Common myeloid progenitor, CD34-positive (primary cell): ENCODE measurements at regions not wholly inside any gene's neighbourhood (a gene's known extent, or its start where the extent isn't known, plus 50 kb on each side); places are given as distances from the start of the nearest gene placed in this dataset.

ENCODE experiments used
- CTCF ChIA-PET: fragments of 350-600 bp; sonication (Branson Sonifier 250); formaldehyde crosslinking; loops from one replicate; lab custom pipeline; 2021; ENCODE audit warnings: antibody characterized with exemption; lab: Charles Lee
- POLR2A ChIA-PET: fragments of 350-600 bp; sonication (Branson Sonifier 250); formaldehyde crosslinking; loops from one replicate; lab custom pipeline; 2021; ENCODE audit warnings: antibody characterized with exemption; lab: Charles Lee
- DNase-seq, 3 donors: peaks; one replicate each; pipeline versions ENCODE4 v3.0.0 to v3.0.0-alpha.2; 2013
- H3K27ac ChIP-seq, 2 experiments: 1 replicate in 1 of 2; 2 replicates in 1 of 2; pipeline ENCODE4 v1.7.0; 2013; ENCODE audit warnings: inconsistent platforms in 2 of 2, low read length in 2 of 2, mild to moderate bottlenecking in 2 of 2, low read depth in 1 of 2, moderate library complexity in 1 of 2; ENCODE audit not compliant: severe bottlenecking in 2 of 2, insufficient read depth in 1 of 2, poor library complexity in 1 of 2
- H3K27me3 ChIP-seq, 5 experiments: replicated peaks in 2 of 5; 1 replicate in 3 of 5; 2 replicates in 2 of 5; pipeline versions ENCODE4 v1.6.1 to v1.7.0; 2013; ENCODE audit warnings: low read length in 4 of 5, mild to moderate bottlenecking in 2 of 5, moderate library complexity in 2 of 5, inconsistent platforms in 1 of 5; ENCODE audit not compliant: insufficient read depth in 5 of 5, control insufficient read depth in 4 of 5
- H3K36me3 ChIP-seq, 4 experiments: 1 replicate in 2 of 4; 2 replicates in 2 of 4; pipeline versions ENCODE4 v1.6.1 to v1.7.0; 2013; ENCODE audit warnings: low read length in 3 of 4, control low read depth in 1 of 4, mild to moderate bottlenecking in 1 of 4; ENCODE audit not compliant: control insufficient read depth in 4 of 4, insufficient read depth in 4 of 4
- H3K4me1 ChIP-seq, 4 experiments: 1 replicate in 3 of 4; 2 replicates in 1 of 4; pipeline versions ENCODE4 v1.6.1 to v1.7.1; 2013; ENCODE audit warnings: low read length in 3 of 4, mild to moderate bottlenecking in 3 of 4, control low read depth in 1 of 4, inconsistent platforms in 1 of 4, moderate library complexity in 1 of 4; ENCODE audit not compliant: control insufficient read depth in 4 of 4, insufficient read depth in 4 of 4; ENCODE audit errors: control extremely low read depth in 1 of 4
- H3K4me3 ChIP-seq, 7 experiments: 1 replicate in 4 of 7; 2 replicates in 3 of 7; pipeline versions ENCODE4 v1.5.1 to v1.7.0; 2013; ENCODE audit warnings: mild to moderate bottlenecking in 7 of 7, low read length in 6 of 7, moderate library complexity in 6 of 7, inconsistent platforms in 2 of 7, low read depth in 2 of 7, control low read depth in 1 of 7; ENCODE audit not compliant: insufficient read depth in 4 of 7, control insufficient read depth in 1 of 7; ENCODE audit errors: extremely low read depth in 1 of 7
- H3K9me3 ChIP-seq, 5 experiments: 1 replicate in 4 of 5; 2 replicates in 1 of 5; pipeline versions ENCODE4 v1.6.1 to v1.7.1; 2013; ENCODE audit warnings: low read length in 4 of 5, mild to moderate bottlenecking in 2 of 5, inconsistent platforms in 1 of 5, low read depth in 1 of 5, moderate library complexity in 1 of 5; ENCODE audit not compliant: control insufficient read depth in 4 of 5, insufficient read depth in 2 of 5; ENCODE audit errors: control extremely low read depth in 1 of 5
- WGBS: methylation state at CpG from one replicate; pipeline ENCODE4 v1.1.5; 2013; ENCODE audit not compliant: insufficient coverage; 5-methylcytosine and 5-hydroxymethylcytosine counted together

DNA sequence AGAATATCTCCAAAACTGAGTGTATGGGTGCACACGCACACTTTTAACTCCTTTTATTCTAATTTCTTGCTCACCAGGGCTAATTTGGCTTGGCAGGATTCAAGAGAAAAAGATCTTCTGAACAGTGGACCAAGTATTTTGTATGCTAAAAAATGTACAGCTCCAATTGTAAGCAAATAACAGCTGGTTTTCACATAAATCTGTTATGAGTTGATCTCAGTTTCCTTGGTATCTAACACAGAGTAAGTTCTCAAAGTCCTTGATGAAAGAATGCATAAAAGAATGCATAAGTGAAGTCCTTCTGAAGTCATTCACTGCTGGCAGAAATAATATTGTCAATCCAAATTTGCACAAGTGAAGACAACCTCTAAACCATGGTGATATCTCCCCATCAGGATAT is 213.0 kb downstream of the OMA1 start:
- CTCF ChIA-PET, result no interaction called here
- POLR2A ChIA-PET, result no interaction called here
- no CpG with 5 or more reads among the region's 1 CpG for WGBS

GRCh38 chr1:58331156-58331555 is 215.4 kb downstream of the OMA1 start:
- POLR2A ChIA-PET, result no interaction called here
- 92% methylated on average over 1 of the region's 1 CpG for WGBS

More for the DNA sequence above, 213.0 kb downstream of the OMA1 start:
- no peak overlapping the region for H3K27ac ChIP-seq
- peaks cover 0 to 2% (median 0%) of the 10 kb centered on the region in 5 experiments for H3K27me3 ChIP-seq
- H3K9me3 ChIP-seq, result peaks cover 0 to 2% (median 0%) of the 10 kb centered on the region in 5 experiments
- H3K4me3 ChIP-seq, result no peak overlapping the region
- H3K4me1 ChIP-seq, result no peaks in the 10 kb centered on the region
- DNase-seq, result no peak
- no peaks in the 10 kb centered on the region for H3K36me3 ChIP-seq

GRCh38 chr1:58325866-58326265 is 220.7 kb downstream of the OMA1 start:
- Histone ChIP-seq H3K27me3 (no peaks in the 10 kb centered on the region), H3K4me1 (peaks cover 0 to 7% (median 0%) of the 10 kb centered on the region in 4 experiments), H3K4me3 (no peak overlapping the region), H3K27ac (no peak overlapping the region), H3K9me3 (peaks cover 0 to 7% (median 0%) of the 10 kb centered on the region in 5 experiments), H3K36me3 (no peaks in the 10 kb centered on the region)
- ChIA-PET POLR2A (no interaction called here), CTCF (no interaction called here)
- 100% methylated on average over 2 of the region's 6 CpGs for WGBS
- no peak for DNase-seq

More at GRCh38 chr1:58331156-58331555, 215.4 kb downstream of the OMA1 start:
- H3K27ac ChIP-seq, result no peak overlapping the region
- H3K9me3 ChIP-seq, result peaks cover 0 to 2% (median 0%) of the 10 kb centered on the region in 5 experiments
- CTCF ChIA-PET, result no interaction called here
- no peak overlapping the region for H3K4me3 ChIP-seq
- H3K27me3 ChIP-seq, result no peaks in the 10 kb centered on the region
- H3K36me3 ChIP-seq, result no peaks in the 10 kb centered on the region
- no peaks in the 10 kb centered on the region for H3K4me1 ChIP-seq
- DNase-seq, result no peak

GRCh38 chr1:58324558-58324957 is 222.0 kb downstream of the OMA1 start:
- CTCF ChIA-PET, result interaction anchor here (0.8 kb wide), 1 partner anchor 10 kb away, joined by 3 read pairs; no protein-coding TSS in a partner anchor
- H3K36me3 ChIP-seq, result no peaks in the 10 kb centered on the region
- peaks cover 0 to 7% (median 2%) of the 10 kb centered on the region in 5 experiments for H3K9me3 ChIP-seq
- H3K4me1 ChIP-seq, result peaks cover 0 to 7% (median 0%) of the 10 kb centered on the region in 4 experiments
- H3K27ac ChIP-seq, result no peak overlapping the region
- H3K4me3 ChIP-seq, result no peak overlapping the region
- POLR2A ChIA-PET, result no interaction called here
- DNase-seq, result peak in 2 of 3 donors; percentile 0 to 13
- no peaks in the 10 kb centered on the region for H3K27me3 ChIP-seq
- 100% methylated on average over 1 of the region's 2 CpGs for WGBS

DNA sequence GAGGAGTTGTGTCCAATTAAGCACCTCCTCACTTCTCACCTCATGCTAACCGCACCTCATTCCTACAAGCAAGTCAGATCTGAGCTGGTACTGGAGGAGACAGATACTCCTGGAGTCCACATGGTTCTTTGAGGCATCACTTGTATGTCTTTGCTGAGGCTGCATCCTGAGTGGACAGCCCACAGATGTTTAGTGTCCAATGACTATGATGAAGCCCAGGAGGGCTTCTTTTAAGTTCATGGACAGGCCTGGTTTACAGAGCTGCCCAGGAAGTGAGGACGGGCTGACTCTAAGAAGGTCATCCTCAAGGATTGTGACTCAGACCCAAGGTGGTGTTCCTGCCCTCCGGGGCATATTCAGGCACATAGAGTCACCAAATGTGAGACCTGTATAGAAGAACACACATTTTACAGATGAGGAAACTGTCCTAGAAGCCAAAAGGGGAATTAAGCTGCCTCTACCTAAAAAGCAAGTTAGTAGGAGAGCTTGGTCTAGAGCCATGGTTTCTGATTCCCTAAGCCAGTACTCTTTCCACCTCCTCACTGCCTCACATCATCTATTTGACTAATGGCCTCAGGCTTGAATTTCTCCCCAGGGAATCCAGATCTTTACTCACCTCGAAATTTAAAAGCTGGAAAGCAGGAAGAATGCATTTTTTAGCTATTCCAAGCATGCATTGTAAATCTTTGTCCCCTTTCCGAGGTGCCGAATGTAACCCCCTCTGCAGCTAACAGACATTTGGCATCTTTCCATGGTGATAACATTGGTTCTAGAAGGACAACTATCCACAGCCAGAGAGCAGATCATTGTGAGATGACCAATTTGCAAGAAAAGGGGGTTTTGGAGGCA is 228.1 kb downstream of the OMA1 start:
- no peaks in the 10 kb centered on the region for H3K27me3 ChIP-seq
- DNase-seq, result no peak
- H3K36me3 ChIP-seq, result no peaks in the 10 kb centered on the region
- H3K4me3 ChIP-seq, result no peak overlapping the region
- POLR2A ChIA-PET, result no interaction called here
- H3K9me3 ChIP-seq, result peaks cover 0 to 7% (median 2%) of the 10 kb centered on the region in 5 experiments
- no peak overlapping the region for H3K27ac ChIP-seq
- 83% methylated on average over 3 of the region's 6 CpGs for WGBS
- CTCF ChIA-PET, result interaction anchor here (1.0 kb wide), 1 partner anchor 60 kb away, joined by 3 read pairs; no protein-coding TSS in a partner anchor
- no peaks in the 10 kb centered on the region for H3K4me1 ChIP-seq

DNA sequence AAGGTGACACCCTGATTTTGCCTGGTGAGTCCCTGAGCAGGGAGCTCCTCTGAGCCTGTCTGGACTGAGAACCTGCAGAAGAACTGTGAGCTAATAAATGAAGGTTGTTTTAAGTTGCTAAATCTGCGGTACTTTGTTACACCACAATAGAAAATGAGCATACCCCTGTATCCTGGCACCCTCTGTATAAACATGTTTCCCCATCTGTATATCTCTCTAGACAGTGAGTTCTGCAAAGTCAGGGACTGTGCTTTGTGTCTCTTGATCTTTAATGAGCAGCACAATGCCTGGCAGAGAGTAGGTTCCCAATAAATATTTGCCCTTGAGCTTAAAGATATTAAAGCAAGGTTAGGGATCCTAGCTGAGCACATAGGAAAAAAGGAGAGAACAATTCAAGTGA is 228.8 kb downstream of the OMA1 start:
- H3K9me3 ChIP-seq, result peaks cover 0 to 7% (median 2%) of the 10 kb centered on the region in 5 experiments
- H3K36me3 ChIP-seq, result no peaks in the 10 kb centered on the region
- H3K4me3 ChIP-seq, result no peak overlapping the region
- ChIA-PET CTCF (no interaction called here), POLR2A (no interaction called here)
- DNase-seq, result no peak
- no peaks in the 10 kb centered on the region for H3K27me3 ChIP-seq
- no CpG with 5 or more reads among the region's 1 CpG for WGBS
- H3K27ac ChIP-seq, result no peak overlapping the region
- no peaks in the 10 kb centered on the region for H3K4me1 ChIP-seq

DNA sequence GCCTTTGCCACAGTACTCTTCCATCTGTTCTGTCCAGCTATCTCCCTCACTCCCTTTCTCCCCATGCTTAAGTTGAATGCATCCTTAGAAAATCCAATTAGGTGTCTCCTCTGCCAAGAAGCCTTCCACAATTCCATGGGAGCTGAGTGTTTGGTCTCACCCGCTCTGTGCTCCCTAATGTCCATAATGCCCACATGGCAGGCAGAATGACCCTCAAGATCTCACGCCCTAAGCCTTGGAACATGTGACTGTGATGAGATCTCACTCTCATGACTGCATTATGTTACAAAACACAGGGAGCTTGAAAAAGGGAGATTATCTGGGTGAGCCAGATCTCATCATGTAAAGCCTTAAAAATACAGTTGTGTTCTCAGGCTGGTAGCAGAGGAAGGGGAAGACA is 229.4 kb downstream of the OMA1 start:
- CTCF ChIA-PET, result no interaction called here
- Histone ChIP-seq H3K27me3 (no peaks in the 10 kb centered on the region), H3K36me3 (no peaks in the 10 kb centered on the region), H3K27ac (no peak overlapping the region), H3K4me1 (no peaks in the 10 kb centered on the region), H3K9me3 (peaks cover 0 to 7% (median 2%) of the 10 kb centered on the region in 5 experiments), H3K4me3 (no peak overlapping the region)
- WGBS, result 90% methylated on average over 2 of the region's 2 CpGs
- POLR2A ChIA-PET, result no interaction called here
- no peak for DNase-seq
